GM18502 (cell line): ENCODE measurements at regions not wholly inside any gene's neighbourhood (a gene's known extent, or its start where the extent isn't known, plus 50 kb on each side); places are given as distances from the start of the nearest gene placed in this dataset.

Experiments
- ATAC-seq: cut with Tn5 transposase; IDR thresholded peaks from one replicate; pipeline ENCODE4 v1.9.1; 2021; ENCODE audit warnings: mild to moderate bottlenecking; ENCODE audit not compliant: unreplicated experiment, poor library complexity

- ATAC-seq, result no peak
Observed at GRCh38 chr3:76652524-76652923, 387.4 kb upstream of the ROBO2 start.

- no peak for ATAC-seq
Observed at GRCh38 chr3:76653640-76654251, 386.2 kb upstream of the ROBO2 start.

- no peak for ATAC-seq
Observed at GRCh38 chr3:76656531-76657070, 383.3 kb upstream of the ROBO2 start.

GRCh38 chr3:76657909-76658308, 382.0 kb upstream of the ROBO2 start:
- no peak for ATAC-seq

- ATAC-seq, result no peak
Observed at GRCh38 chr3:76661527-76662250, 378.2 kb upstream of the ROBO2 start.

- no peak for ATAC-seq
Observed at GRCh38 chr3:76664816-76665215, 375.1 kb upstream of the ROBO2 start.

GRCh38 chr3:76668653-76669052, 371.2 kb upstream of the ROBO2 start:
- no peak for ATAC-seq

GRCh38 chr3:76669322-76669721, 370.6 kb upstream of the ROBO2 start:
- ATAC-seq, result no peak

- no peak for ATAC-seq
Observed at GRCh38 chr3:76673171-76673570, 366.7 kb upstream of the ROBO2 start.

- ATAC-seq, result no peak
Observed at GRCh38 chr3:76679541-76679940, 360.4 kb upstream of the ROBO2 start.

- no peak for ATAC-seq
Observed at GRCh38 chr3:76683256-76683655, 356.6 kb upstream of the ROBO2 start.

GRCh38 chr3:76684946-76685345, 355.0 kb upstream of the ROBO2 start:
- no peak for ATAC-seq

GRCh38 chr3:76685858-76686257, 354.0 kb upstream of the ROBO2 start:
- ATAC-seq, result no peak

GRCh38 chr3:76687019-76687418, 352.9 kb upstream of the ROBO2 start:
- no peak for ATAC-seq

- no peak for ATAC-seq
Observed at GRCh38 chr3:76694063-76694462, 345.8 kb upstream of the ROBO2 start.

- ATAC-seq, result no peak
Observed at GRCh38 chr3:76698136-76698706, 341.7 kb upstream of the ROBO2 start.

- no peak for ATAC-seq
Observed at GRCh38 chr3:76699846-76700245, 340.1 kb upstream of the ROBO2 start.

GRCh38 chr3:76700323-76700722, 339.6 kb upstream of the ROBO2 start:
- no peak for ATAC-seq

- no peak for ATAC-seq
Observed at GRCh38 chr3:76702676-76703075, 337.2 kb upstream of the ROBO2 start.

- ATAC-seq, result no peak
Observed at GRCh38 chr3:76715426-76715825, 324.5 kb upstream of the ROBO2 start.

- no peak for ATAC-seq
Observed at GRCh38 chr3:76723366-76723765, 316.5 kb upstream of the ROBO2 start.

- ATAC-seq, result no peak
Observed at GRCh38 chr3:76724075-76724474, 315.8 kb upstream of the ROBO2 start.
